Activated B cell treated with CpG ODN at 0.5 μM for 24 hours (primary cell): ENCODE measurements at regions not wholly inside any gene's neighbourhood (a gene's known extent, or its start where the extent isn't known, plus 50 kb on each side); places are given as distances from the start of the nearest gene placed in this dataset.
"Not testable (repeated sequence)": the region's sequence is repeated elsewhere in the genome, so short reads cannot be mapped to it uniquely, and the experiment has no call there.

ENCODE experiments used
- ATAC-seq: fragments of 200-7000 bp; cut with Tn5 transposase; one replicate; pipeline ENCODE4 v1.10.0; 2021; ENCODE audit warnings: low read depth, mild to moderate bottlenecking, moderate library complexity
- CTCF ChIA-PET: fragments of 350-600 bp; sonication (Branson Sonifier 250); formaldehyde crosslinking; loops from one replicate; lab custom pipeline; 2021; ENCODE audit warnings: antibody characterized with exemption; lab: Charles Lee
- POLR2A ChIA-PET: fragments of 350-600 bp; sonication (Branson Sonifier 250); formaldehyde crosslinking; loops from one replicate; lab custom pipeline; 2021; ENCODE audit warnings: antibody characterized with exemption; lab: Charles Lee
- DNase-seq: peaks from one replicate; pipeline ENCODE4 v3.0.0; 2022
- H3K27ac Mint-ChIP-seq: one replicate; pipeline ENCODE4 v1.8.0; 2020; ENCODE audit warnings: mixed read lengths
- H3K27me3 Mint-ChIP-seq: one replicate; pipeline ENCODE4 v1.8.0; 2021; ENCODE audit warnings: mixed read lengths
- H3K36me3 Mint-ChIP-seq: one replicate; pipeline ENCODE4 v1.8.0; 2021; ENCODE audit warnings: low read depth, mixed read lengths
- H3K4me1 Mint-ChIP-seq: one replicate; pipeline ENCODE4 v1.8.0; 2021; ENCODE audit warnings: mixed read lengths
- H3K4me3 Mint-ChIP-seq: one replicate; pipeline ENCODE4 v1.8.0; 2020; ENCODE audit warnings: mild to moderate bottlenecking, mixed read lengths
- H3K9me3 Mint-ChIP-seq: one replicate; pipeline ENCODE4 v1.8.0; 2020; ENCODE audit warnings: mixed read lengths
- intact Hi-C: fragments of 100-400 bp; cut with micrococcal nuclease; formaldehyde crosslinking; loops from one replicate; pipeline ENCODE4 v1.15.1; 2024
- TF ChIP-seq, protein P1 (sequence below): fragments of 200-600 bp; IDR thresholded peaks from one replicate; pipeline ENCODE4 v1.8.0; 2022; ENCODE audit warnings: antibody characterized with exemption, mild to moderate bottlenecking

GRCh38 chr16:16971042-16971441 is 499.7 kb downstream of the XYLT1 start:
- no peak for DNase-seq
- intact Hi-C loops: no loop called here
- TF ChIP-seq, protein P1, sequence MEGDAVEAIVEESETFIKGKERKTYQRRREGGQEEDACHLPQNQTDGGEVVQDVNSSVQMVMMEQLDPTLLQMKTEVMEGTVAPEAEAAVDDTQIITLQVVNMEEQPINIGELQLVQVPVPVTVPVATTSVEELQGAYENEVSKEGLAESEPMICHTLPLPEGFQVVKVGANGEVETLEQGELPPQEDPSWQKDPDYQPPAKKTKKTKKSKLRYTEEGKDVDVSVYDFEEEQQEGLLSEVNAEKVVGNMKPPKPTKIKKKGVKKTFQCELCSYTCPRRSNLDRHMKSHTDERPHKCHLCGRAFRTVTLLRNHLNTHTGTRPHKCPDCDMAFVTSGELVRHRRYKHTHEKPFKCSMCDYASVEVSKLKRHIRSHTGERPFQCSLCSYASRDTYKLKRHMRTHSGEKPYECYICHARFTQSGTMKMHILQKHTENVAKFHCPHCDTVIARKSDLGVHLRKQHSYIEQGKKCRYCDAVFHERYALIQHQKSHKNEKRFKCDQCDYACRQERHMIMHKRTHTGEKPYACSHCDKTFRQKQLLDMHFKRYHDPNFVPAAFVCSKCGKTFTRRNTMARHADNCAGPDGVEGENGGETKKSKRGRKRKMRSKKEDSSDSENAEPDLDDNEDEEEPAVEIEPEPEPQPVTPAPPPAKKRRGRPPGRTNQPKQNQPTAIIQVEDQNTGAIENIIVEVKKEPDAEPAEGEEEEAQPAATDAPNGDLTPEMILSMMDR: no peak
- no peak for ATAC-seq
- ChIA-PET POLR2A (no interaction called here), CTCF (no interaction called here)
- no peak overlapping the region for H3K27ac Mint-ChIP-seq
- no peaks in the 10 kb centered on the region for H3K36me3 Mint-ChIP-seq
- peaks cover 4% of the 10 kb centered on the region for H3K9me3 Mint-ChIP-seq
- H3K4me1 Mint-ChIP-seq: no peaks in the 10 kb centered on the region
- peaks cover 6% of the 10 kb centered on the region for H3K27me3 Mint-ChIP-seq
- H3K4me3 Mint-ChIP-seq: no peak overlapping the region

- POLR2A ChIA-PET: interaction anchor here (0.6 kb wide), 1 partner anchor 98 kb away, joined by 3 read pairs; no protein-coding TSS in a partner anchor
- DNase-seq: no peak
- peaks cover 6% of the 10 kb centered on the region for H3K27me3 Mint-ChIP-seq
Measured at GRCh38 chr16:16972831-16973230, 497.9 kb downstream of the XYLT1 start.

GRCh38 chr16:16973707-16974591 is 496.8 kb downstream of the XYLT1 start:
- no peak for DNase-seq
- Mint-ChIP-seq H3K27ac (no peak overlapping the region), H3K27me3 (peaks cover 3% of the 10 kb centered on the region), H3K9me3 (peaks cover 6% of the 10 kb centered on the region), H3K4me3 (no peak overlapping the region), H3K4me1 (no peaks in the 10 kb centered on the region), H3K36me3 (no peaks in the 10 kb centered on the region)
- CTCF ChIA-PET: no interaction called here
- intact Hi-C loops: no loop called here
- TF ChIP-seq, protein P1: no peak
- POLR2A ChIA-PET: no interaction called here
- no peak for ATAC-seq

More at GRCh38 chr16:16972831-16973230, 497.9 kb downstream of the XYLT1 start:
- intact Hi-C loops: no loop called here
- Mint-ChIP-seq H3K27ac (no peak overlapping the region), H3K4me3 (no peak overlapping the region), H3K9me3 (peaks cover 4% of the 10 kb centered on the region), H3K4me1 (no peaks in the 10 kb centered on the region), H3K36me3 (no peaks in the 10 kb centered on the region)
- TF ChIP-seq, protein P1: no peak
- ATAC-seq: no peak
- CTCF ChIA-PET: no interaction called here

DNA sequence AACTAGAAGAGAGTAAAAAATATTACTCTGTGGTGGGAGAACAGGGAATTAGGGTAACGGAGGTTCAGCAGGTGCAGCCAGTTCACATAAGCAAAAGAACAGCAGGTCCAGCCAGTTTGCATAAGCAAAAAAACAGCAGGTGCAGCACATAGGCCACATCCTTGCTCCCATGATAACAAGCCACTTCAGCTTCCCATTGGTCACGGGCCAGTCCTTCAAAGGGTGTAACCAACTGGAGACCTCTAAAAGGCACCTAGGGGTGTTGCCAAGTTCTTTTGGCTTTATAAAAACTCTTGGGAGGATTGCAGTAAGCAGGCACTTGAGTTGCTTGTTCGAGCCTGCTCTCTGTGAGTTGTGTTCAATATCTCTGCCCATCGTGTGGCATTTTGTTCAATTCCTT is 488.1 kb downstream of the XYLT1 start:
- intact Hi-C loops: no loop called here
- ATAC-seq (no peak), DNase-seq (no peak)
- CTCF ChIA-PET: no interaction called here
- POLR2A ChIA-PET: no interaction called here
- H3K4me1 Mint-ChIP-seq: peaks cover 5% of the 10 kb centered on the region
- H3K27me3 Mint-ChIP-seq: peaks cover 2% of the 10 kb centered on the region
- no peak overlapping the region for H3K27ac Mint-ChIP-seq
- peaks cover 3% of the 10 kb centered on the region for H3K9me3 Mint-ChIP-seq
- no peaks in the 10 kb centered on the region for H3K36me3 Mint-ChIP-seq
- TF ChIP-seq, protein P1: no peak
- no peak overlapping the region for H3K4me3 Mint-ChIP-seq

- no peaks in the 10 kb centered on the region for H3K36me3 Mint-ChIP-seq
- ATAC-seq (no peak), DNase-seq (no peak)
- peaks cover 2% of the 10 kb centered on the region for H3K27me3 Mint-ChIP-seq
- H3K9me3 Mint-ChIP-seq: no peaks in the 10 kb centered on the region
- H3K4me3 Mint-ChIP-seq: no peak overlapping the region
- CTCF ChIA-PET: no interaction called here
- H3K4me1 Mint-ChIP-seq: peaks cover 5% of the 10 kb centered on the region
- POLR2A ChIA-PET: no interaction called here
- intact Hi-C loops: no loop called here
- TF ChIP-seq, protein P1: no peak
- H3K27ac Mint-ChIP-seq: no peak overlapping the region
Measured at GRCh38 chr16:16983582-16983981, 487.2 kb downstream of the XYLT1 start.

DNA sequence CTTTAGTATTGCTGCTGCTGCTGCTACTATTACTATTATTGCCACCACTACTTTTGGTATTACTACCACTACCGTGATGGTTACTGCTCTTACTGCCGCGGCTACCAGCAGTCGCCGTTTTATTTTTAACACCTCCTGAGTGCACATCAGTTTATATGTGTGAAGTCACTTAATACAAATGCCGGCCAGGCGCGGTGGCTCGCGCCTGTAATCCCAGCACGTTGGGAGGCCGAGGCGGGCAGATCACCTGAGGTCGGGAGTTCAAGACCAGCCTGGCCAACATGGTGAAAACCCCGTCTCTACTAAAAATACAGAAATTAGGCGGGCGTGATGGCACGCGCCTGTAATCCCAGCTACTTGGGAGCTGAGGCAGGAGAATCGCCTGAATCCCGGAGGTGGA is 486.7 kb downstream of the XYLT1 start:
- H3K27ac Mint-ChIP-seq, H3K4me3 Mint-ChIP-seq, ATAC-seq, CTCF ChIA-PET, DNase-seq, H3K27me3 Mint-ChIP-seq, H3K36me3 Mint-ChIP-seq, POLR2A ChIA-PET, H3K9me3 Mint-ChIP-seq, intact Hi-C loops: not testable (repeated sequence)
- peaks cover 10% of the 10 kb centered on the region for H3K4me1 Mint-ChIP-seq
